ENCODE measurements at regions not wholly inside any gene's neighbourhood (a gene's known extent, or its start where the extent isn't known, plus 50 kb on each side); places are given as distances from the start of the nearest gene placed in this dataset.
A peak's percentile ranks its signal among the peaks of the same experiment; 100 is the strongest.
"Not testable (repeated sequence)": the region's sequence is repeated elsewhere in the genome, so short reads cannot be mapped to it uniquely, and the experiment has no call there.

DNA sequence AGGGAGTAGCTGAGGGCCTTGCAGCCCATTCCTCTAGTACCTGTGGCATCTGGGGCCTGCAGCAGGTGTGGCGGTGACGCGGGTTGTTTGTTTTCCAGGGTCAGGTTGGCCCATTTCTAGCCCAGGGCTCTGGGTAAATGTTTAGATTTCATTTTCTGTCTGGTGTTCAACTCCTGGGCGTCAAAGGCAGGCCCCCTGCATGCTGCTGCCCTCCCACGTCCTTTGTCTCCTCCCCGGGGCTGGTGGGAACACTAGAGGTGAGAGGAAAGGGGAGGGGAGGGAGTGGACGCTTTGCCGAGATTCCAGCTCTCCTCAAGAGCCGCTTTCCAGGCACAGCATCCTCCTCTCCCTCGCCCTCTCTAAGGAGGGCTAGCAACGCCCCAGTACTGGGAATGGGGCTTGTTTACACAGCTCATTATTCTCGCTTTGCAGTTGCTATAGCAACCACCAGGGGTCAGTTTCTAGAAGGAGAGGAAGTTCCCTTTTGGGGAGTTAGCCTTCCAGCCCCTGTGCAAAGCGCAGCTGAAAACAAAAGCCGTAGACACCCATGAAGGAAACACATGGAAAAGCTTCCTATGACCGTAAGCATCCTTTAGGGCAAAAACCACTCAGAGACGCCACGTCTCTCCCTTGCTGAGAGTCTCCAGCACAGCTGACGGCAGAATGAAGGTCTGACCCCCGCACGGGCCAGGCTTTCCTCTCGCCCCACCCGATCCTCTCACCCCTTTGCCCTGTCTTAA is 170.6 kb downstream of the LY86 start:
- H3K9me3 Mint-ChIP-seq (ENCODE audit: low read depth) = no peaks in the 10 kb centered on the region
- no peaks in the 10 kb centered on the region for H3K27me3 Mint-ChIP-seq (ENCODE audit: low read depth)
- H3K27ac Mint-ChIP-seq (ENCODE audit: unreplicated experiment) = no peak overlapping the region
- TF ChIP-seq, protein P1, sequence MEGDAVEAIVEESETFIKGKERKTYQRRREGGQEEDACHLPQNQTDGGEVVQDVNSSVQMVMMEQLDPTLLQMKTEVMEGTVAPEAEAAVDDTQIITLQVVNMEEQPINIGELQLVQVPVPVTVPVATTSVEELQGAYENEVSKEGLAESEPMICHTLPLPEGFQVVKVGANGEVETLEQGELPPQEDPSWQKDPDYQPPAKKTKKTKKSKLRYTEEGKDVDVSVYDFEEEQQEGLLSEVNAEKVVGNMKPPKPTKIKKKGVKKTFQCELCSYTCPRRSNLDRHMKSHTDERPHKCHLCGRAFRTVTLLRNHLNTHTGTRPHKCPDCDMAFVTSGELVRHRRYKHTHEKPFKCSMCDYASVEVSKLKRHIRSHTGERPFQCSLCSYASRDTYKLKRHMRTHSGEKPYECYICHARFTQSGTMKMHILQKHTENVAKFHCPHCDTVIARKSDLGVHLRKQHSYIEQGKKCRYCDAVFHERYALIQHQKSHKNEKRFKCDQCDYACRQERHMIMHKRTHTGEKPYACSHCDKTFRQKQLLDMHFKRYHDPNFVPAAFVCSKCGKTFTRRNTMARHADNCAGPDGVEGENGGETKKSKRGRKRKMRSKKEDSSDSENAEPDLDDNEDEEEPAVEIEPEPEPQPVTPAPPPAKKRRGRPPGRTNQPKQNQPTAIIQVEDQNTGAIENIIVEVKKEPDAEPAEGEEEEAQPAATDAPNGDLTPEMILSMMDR (IDR thresholded peaks at IDR 0.05) = peak; percentile 82
- peaks cover 9% of the 10 kb centered on the region for H3K4me1 Mint-ChIP-seq (ENCODE audit: low read depth)
- peak overlapping the region; percentile 8 for H3K4me3 Mint-ChIP-seq (ENCODE audit: unreplicated experiment)
- no peak for DNase-seq (ENCODE audit: low spot score)
- no peaks in the 10 kb centered on the region for H3K36me3 Mint-ChIP-seq (ENCODE audit: low read depth)

DNA sequence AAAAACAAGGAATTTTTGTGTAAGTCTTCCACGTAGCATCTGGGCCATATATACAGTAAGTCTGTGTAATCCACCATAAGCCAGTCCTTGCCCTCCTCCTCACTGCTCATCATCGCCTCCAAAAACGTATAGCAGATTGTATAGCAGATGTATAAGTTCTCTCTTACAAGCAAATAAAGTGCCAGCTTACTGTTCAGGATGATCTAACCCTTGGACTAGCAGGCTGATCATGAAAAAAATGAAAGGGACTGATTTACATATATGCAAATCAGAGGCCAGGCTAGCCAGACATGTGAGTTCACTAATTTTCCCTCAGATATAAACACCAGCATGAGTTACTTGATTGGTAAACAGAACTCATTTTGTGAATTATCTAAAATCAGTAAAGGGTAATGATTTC is 171.5 kb downstream of the LY86 start:
- Mint-ChIP-seq H3K9me3 (ENCODE audit: low read depth) (no peaks in the 10 kb centered on the region), H3K36me3 (ENCODE audit: low read depth) (no peaks in the 10 kb centered on the region), H3K27me3 (ENCODE audit: low read depth) (no peaks in the 10 kb centered on the region), H3K27ac (ENCODE audit: unreplicated experiment) (no peak overlapping the region), H3K4me3 (ENCODE audit: unreplicated experiment) (no peak overlapping the region), H3K4me1 (ENCODE audit: low read depth) (peaks cover 9% of the 10 kb centered on the region)
- TF ChIP-seq, protein P1 (IDR thresholded peaks at IDR 0.05) = no peak
- no peak for DNase-seq (ENCODE audit: low spot score)

DNA sequence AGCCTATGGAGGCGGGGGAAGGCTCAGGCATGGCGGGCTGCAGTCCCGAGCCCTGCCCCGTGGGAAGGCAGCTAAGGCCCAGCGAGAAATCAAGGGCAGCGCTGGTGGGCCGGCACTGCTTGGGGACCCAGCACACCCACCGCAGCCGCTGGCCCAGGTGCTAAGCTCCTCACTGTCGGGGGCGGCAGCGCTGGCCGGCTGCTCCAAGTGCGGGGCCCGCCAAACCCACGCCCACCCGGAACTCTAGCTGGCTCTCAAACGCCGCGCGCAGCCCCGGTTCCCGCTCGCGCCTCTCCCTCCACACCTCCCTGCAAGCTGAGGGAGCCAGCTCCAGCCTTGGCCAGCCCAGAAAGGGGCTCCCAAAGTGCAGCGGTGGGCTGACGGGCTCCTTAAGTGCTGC is 174.0 kb downstream of the LY86 start:
- not testable (repeated sequence) for H3K9me3 Mint-ChIP-seq (ENCODE audit: low read depth); H3K27me3 Mint-ChIP-seq (ENCODE audit: low read depth); H3K4me1 Mint-ChIP-seq (ENCODE audit: low read depth); H3K27ac Mint-ChIP-seq (ENCODE audit: unreplicated experiment); H3K36me3 Mint-ChIP-seq (ENCODE audit: low read depth); H3K4me3 Mint-ChIP-seq (ENCODE audit: unreplicated experiment)
- DNase-seq (ENCODE audit: low spot score) = peak; percentile 88

DNA sequence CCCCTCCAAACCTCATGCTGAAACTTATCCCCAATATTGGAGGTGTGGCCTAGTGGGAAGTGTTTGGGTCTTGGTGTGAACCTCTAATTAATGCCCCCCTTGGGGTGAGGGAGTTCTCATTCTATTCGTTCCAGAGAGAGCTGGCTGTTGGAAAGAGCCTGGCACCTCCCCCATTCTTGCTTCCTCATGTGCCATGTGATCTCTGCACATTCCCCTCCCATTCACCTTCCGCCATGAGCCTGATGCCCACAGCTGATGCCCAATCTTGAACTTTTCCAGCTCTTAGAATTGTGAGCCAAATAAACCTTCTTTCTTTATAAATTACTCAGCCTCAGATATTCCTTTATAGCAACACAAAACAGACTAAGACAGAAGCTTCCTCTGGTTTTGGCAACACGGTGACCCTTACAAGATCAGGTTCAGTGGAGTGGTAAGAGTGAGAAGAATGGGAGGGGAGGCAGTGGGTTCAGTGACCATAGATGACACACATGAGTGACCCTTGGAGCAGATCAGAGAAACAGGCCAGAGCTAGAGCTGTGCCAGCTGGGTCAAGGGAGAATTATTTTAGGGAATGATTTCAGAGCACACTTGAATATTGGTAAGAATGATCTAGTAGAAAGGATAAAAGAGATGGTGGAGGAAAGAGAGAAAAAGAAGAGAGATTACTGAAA is 176.4 kb downstream of the LY86 start:
- no peaks in the 10 kb centered on the region for H3K9me3 Mint-ChIP-seq (ENCODE audit: low read depth)
- H3K4me1 Mint-ChIP-seq (ENCODE audit: low read depth) = no peaks in the 10 kb centered on the region
- no peak overlapping the region for H3K27ac Mint-ChIP-seq (ENCODE audit: unreplicated experiment)
- no peak overlapping the region for H3K4me3 Mint-ChIP-seq (ENCODE audit: unreplicated experiment)
- TF ChIP-seq, protein P1 (IDR thresholded peaks at IDR 0.05) = no peak
- no peak for DNase-seq (ENCODE audit: low spot score)
- no peaks in the 10 kb centered on the region for H3K27me3 Mint-ChIP-seq (ENCODE audit: low read depth)
- no peaks in the 10 kb centered on the region for H3K36me3 Mint-ChIP-seq (ENCODE audit: low read depth)

DNA sequence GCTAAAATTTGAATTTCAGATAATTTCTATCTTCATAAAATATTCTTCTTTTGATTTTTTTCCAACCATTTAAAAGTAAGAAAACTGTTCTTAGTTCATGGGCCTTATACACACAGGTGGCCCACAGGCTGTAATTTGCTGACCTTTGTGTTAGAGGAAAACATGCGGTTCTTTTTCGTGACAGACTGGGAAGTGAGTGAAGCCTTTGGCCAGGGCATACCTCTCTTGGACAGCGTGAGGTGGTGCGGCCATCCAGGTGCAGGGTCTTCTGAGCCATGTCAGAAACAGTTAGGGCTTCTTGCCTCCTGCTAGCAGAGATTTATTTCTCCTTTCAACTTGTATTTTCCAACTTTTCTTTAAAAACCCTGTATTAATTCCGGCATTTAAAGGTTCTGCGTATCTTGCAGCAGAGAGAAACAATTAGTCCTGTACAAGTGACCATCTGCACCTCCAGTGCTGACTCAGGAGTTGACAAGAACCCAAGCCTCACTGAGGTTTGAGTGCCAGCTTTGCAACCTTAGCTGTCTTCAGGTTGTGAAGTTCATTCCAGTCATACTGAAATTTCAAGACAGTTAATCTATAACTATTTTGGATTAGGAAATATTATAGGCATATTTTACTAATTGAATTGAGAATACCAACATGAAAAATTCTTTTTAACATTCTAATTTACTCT is 177.8 kb downstream of the LY86 start:
- Mint-ChIP-seq H3K27ac (ENCODE audit: unreplicated experiment) (no peak overlapping the region), H3K36me3 (ENCODE audit: low read depth) (no peaks in the 10 kb centered on the region), H3K4me1 (ENCODE audit: low read depth) (no peaks in the 10 kb centered on the region), H3K27me3 (ENCODE audit: low read depth) (peaks cover 2% of the 10 kb centered on the region), H3K4me3 (ENCODE audit: unreplicated experiment) (no peak overlapping the region), H3K9me3 (ENCODE audit: low read depth) (no peaks in the 10 kb centered on the region)
- no peak for DNase-seq (ENCODE audit: low spot score)
- TF ChIP-seq, protein P1 (IDR thresholded peaks at IDR 0.05) = no peak
